K562 (cell line): ENCODE measurements at regions not wholly inside any gene's neighbourhood (a gene's known extent, or its start where the extent isn't known, plus 50 kb on each side); places are given as distances from the start of the nearest gene placed in this dataset.

ENCODE experiments used
- HNRNPL ChIP-seq: fragments of 200-400 bp; formaldehyde crosslinking; IDR thresholded peaks from 2 replicates; pipeline ENCODE4 v1.6.1; 2017; ENCODE audit warnings: low read depth, mild to moderate bottlenecking, low read length
- KAT8 ChIP-seq: fragments of 450-650 bp; IDR thresholded peaks from 2 replicates; pipeline ENCODE4 v1.6.1; 2016; ENCODE audit warnings: low read depth, mild to moderate bottlenecking
- ZNF133 ChIP-seq: fragments of 250-450 bp; sonication (Bioruptor Pico); IDR thresholded peaks from 2 replicates; pipeline ENCODE4 v1.4.0; 2020; ENCODE audit warnings: mild to moderate bottlenecking

GRCh38 chr14:94994245-94994644 lies 163.1 kb downstream of the DICER1 start:
- TF ChIP-seq ZNF133 (CRISPR knock-in tag), result no peak
- TF ChIP-seq KAT8, result no peak
- no peak for TF ChIP-seq HNRNPL
